Mesodermal cell (in vitro differentiated cells): ENCODE measurements at regions not wholly inside any gene's neighbourhood (a gene's known extent, or its start where the extent isn't known, plus 50 kb on each side); places are given as distances from the start of the nearest gene placed in this dataset.

Source experiments
- H3K27ac ChIP-seq: 2 replicates; pipeline ENCODE4 v1.7.0; 2013; ENCODE audit warnings: mild to moderate bottlenecking, low read depth, low read length, moderate library complexity; ENCODE audit not compliant: severe bottlenecking
- H3K36me3 ChIP-seq: 2 replicates; pipeline ENCODE4 v1.7.1; 2013; ENCODE audit warnings: mild to moderate bottlenecking, low read length, moderate library complexity; ENCODE audit not compliant: control insufficient read depth, insufficient read depth
- H3K4me1 ChIP-seq: one replicate; pipeline ENCODE4 v1.7.1; 2013; ENCODE audit warnings: mild to moderate bottlenecking, low read length; ENCODE audit not compliant: insufficient read depth, control insufficient read depth, poor library complexity, severe bottlenecking
- H3K4me3 ChIP-seq: 2 replicates; pipeline ENCODE4 v1.7.0; 2013; ENCODE audit warnings: low read length, control low read depth, mild to moderate bottlenecking; ENCODE audit not compliant: insufficient read depth, poor library complexity, severe bottlenecking; ENCODE audit errors: extremely low read depth
- H3K9me3 ChIP-seq: 2 replicates; pipeline ENCODE4 v1.7.1; 2013; ENCODE audit warnings: mild to moderate bottlenecking, low read length, moderate library complexity; ENCODE audit not compliant: control insufficient read depth
- WGBS, 2 experiments: methylation state at CpG; one replicate each; pipeline ENCODE4 v1.1.5; 2013; ENCODE audit warnings: missing lambda C conversion rate in 2 of 2; ENCODE audit not compliant: insufficient coverage in 2 of 2; 5-methylcytosine and 5-hydroxymethylcytosine counted together

DNA sequence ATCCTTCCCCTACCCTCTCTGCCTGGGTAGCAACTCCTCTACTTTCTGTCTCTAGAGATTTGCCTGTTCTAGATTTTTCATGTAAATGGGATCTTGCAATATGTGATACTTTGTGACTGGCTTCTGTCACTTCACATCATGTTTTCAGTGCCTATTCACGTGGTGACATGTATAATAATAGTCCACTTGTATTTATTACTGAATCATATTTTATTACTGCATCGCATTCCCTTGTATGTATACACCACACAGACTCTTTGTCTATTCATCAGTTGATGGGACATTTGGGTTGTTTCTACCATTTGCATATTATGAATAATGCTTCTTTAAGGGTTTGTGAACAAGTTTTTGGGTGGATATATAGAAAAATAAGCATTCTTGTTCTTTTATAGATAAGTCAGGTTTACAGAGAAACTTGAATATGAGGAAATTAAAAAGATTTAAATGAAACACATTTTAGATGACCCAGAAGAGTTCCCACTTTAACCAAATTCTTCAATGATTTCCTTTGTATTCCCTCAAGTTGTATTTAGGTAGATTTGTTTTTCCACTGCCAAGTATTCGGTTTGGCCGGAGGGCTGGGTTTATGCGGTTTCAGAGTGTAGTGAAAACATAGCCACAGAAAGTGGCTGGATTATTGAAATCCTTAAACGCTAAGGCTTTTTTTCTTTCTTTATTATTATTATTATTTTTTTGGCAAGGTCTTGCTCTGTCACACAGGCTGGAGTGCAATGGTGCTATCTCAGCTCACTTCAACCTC is 178.7 kb upstream of the TMTC1 start:
- Histone ChIP-seq H3K4me1 (no peaks in the 10 kb centered on the region), H3K36me3 (no peaks in the 10 kb centered on the region), H3K27ac (no peak overlapping the region), H3K4me3 (no peak overlapping the region), H3K9me3 (no peaks in the 10 kb centered on the region)
- no CpG with 5 or more reads among the region's 6 CpGs for WGBS, 2 experiments

DNA sequence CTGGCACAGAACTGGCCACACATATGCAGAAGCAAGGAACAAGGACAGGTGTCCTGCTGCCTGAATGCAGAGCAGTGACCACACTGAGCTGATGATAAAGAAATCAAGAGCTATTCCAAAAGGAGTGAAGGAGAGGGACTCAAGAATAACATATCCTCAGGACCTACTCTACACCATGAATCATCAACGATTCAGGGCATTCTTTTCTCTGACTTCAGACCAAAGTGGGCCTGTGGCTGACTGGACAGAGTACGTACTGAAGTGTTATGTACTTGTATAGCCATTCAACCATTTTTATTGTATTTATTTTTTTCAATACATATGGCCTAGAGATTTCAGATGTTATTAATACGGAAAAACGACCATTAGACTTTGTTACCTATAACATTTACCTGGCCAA is 177.5 kb upstream of the TMTC1 start:
- no peaks in the 10 kb centered on the region for H3K9me3 ChIP-seq
- H3K36me3 ChIP-seq, result no peaks in the 10 kb centered on the region
- H3K27ac ChIP-seq, result no peak overlapping the region
- no peaks in the 10 kb centered on the region for H3K4me1 ChIP-seq
- WGBS, 2 experiments, result 100% methylated on average over 2 of the region's 4 CpGs; no CpG with 5 or more reads in 1 of the 2 experiments
- H3K4me3 ChIP-seq, result no peak overlapping the region

DNA sequence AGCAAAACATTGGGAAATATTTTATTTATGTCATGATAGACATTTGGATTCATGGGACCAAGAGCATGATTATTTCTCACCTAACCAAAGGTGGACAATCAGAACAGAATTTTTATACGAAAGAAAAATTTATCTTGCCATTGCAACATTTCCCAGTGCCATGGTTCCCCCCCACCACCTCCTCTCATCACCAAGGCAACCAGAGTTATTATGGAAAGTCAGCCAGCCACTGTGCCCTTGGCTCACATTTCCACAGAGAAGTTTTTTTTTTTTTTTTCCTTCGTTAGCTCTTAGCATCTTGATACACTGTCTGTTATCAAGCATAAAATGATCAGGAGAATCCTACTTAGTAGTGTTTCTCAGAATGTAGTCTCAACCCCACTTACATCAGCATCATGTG is 176.4 kb upstream of the TMTC1 start:
- Histone ChIP-seq H3K4me1 (no peaks in the 10 kb centered on the region), H3K36me3 (no peaks in the 10 kb centered on the region), H3K9me3 (no peaks in the 10 kb centered on the region), H3K4me3 (no peak overlapping the region), H3K27ac (no peak overlapping the region)
- WGBS, 2 experiments, result 86 to 100% methylated on average over 1 of the region's 2 CpGs

DNA sequence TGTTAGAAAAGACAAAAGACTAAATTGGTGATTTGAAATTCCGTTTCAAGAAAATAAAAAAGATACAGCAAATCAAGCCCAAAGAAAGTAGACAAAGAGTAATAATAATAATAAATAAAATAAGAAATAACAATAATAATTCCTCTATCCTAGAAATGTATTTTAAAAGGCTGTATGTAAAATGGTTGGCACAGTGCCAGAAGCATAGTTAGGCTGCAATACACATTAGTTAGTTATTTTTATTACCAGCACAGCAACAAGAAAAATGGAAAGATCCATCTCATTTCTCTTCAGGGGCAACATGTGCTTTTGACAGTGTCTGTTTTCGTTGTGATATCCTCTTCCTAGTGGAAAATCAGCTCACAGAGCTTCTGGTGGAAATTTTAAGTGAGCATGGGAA is 174.1 kb upstream of the TMTC1 start:
- 100% methylated on average over 1 of the region's 2 CpGs; no CpG with 5 or more reads in 1 of the 2 experiments for WGBS, 2 experiments
- Histone ChIP-seq H3K4me1 (no peaks in the 10 kb centered on the region), H3K9me3 (no peaks in the 10 kb centered on the region), H3K4me3 (no peak overlapping the region), H3K36me3 (no peaks in the 10 kb centered on the region), H3K27ac (no peak overlapping the region)

DNA sequence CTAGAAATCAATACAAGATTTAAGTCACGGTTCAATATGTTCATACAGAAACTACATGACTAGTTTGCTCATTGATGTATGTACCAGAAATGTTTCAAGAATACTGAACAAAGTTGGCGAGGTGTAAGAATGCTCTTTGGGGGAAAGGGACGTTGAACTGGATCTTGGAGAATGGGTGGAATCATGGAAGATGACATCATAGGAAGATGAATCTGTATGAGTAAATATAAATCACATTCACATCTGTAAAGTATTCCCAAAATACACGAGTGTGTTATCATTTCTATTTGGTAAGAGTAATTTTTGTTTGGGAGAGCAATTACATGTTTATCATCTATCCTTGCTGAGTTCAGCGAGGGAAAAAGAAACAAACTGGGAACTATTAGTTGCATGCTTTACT is 162.2 kb upstream of the TMTC1 start:
- H3K36me3 ChIP-seq, result no peaks in the 10 kb centered on the region
- WGBS, 2 experiments, result 92% methylated on average over 2 of the region's 5 CpGs
- H3K4me3 ChIP-seq, result no peak overlapping the region
- H3K4me1 ChIP-seq, result no peaks in the 10 kb centered on the region
- H3K27ac ChIP-seq, result no peak overlapping the region
- H3K9me3 ChIP-seq, result no peaks in the 10 kb centered on the region

DNA sequence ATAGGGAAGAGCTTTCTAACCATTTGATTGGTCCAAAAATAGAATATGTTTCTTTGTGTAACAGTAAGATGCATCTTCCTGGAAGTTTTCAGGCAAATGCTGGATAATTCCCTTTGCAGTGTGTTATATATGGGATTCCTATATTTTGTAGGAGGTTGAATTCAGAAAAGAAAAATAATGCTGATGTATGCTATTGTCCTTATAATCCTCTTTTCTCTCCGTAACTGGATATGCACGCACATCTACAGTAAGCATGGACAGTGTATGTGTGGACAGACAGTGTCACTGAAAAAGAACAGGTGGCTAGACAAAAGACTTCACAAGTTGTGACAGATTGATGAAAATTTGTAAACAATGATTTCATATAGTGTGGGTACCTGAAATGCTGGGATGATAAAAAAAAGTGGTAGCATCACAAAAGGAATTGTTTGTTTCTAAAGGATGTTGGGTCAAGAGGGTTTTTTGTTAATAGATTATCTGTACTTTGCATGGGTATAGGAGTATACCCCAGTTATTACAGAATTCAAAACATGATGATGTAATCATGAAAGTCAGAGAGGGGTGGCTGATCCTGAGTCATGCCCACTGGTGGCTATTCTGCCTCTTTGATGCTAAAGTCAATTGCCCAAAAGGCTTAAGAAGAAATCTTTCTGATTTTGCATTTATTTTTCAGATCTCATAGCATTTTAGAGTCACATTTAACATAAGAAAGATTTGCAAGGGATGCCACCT is 160.7 kb upstream of the TMTC1 start:
- H3K36me3 ChIP-seq, result no peaks in the 10 kb centered on the region
- H3K4me1 ChIP-seq, result no peaks in the 10 kb centered on the region
- WGBS, 2 experiments, result 80 to 100% methylated on average over 1 of the region's 2 CpGs
- no peak overlapping the region for H3K4me3 ChIP-seq
- H3K27ac ChIP-seq, result no peak overlapping the region
- peaks cover 6% of the 10 kb centered on the region for H3K9me3 ChIP-seq

DNA sequence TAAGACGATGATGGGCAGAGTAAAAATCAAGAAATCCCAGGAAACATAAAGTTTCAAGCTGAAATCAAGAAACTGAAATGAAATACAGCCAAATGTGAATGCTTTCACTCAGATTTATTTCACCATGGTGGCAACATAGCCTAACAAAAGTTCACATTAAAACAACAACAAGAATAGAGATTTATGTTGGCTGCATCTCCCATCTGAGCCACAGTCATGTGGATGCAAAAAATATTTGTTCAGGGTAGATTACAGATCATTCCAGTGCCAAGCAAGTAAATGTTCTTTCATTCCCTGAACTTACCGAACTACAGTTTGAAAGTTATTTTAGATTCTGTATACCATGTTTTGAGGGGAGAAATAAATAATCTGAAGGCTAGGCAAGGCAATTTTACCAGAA is 159.9 kb upstream of the TMTC1 start:
- WGBS, 2 experiments, result 100% methylated on average over 2 of the region's 2 CpGs; no CpG with 5 or more reads in 1 of the 2 experiments
- no peak overlapping the region for H3K4me3 ChIP-seq
- peaks cover 6% of the 10 kb centered on the region for H3K9me3 ChIP-seq
- no peaks in the 10 kb centered on the region for H3K4me1 ChIP-seq
- no peak overlapping the region for H3K27ac ChIP-seq
- H3K36me3 ChIP-seq, result no peaks in the 10 kb centered on the region

DNA sequence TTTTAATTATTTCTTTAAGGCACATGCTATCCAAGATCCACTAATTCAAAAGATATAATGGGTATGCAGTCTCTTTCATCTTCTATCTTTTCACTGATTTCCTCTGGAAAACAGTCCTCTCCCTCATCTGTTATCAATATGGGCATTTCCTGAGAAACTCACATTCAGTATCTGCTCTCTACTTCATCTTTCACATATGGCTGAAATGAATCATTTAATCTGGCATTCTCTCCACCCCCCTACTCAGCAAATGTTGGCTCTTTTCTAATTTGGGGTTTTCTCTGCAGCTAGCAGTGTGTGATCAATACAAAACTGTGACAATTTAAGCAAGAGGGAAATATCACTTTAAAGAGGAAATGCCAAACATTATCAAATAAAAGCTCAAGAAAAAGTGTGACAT is 157.1 kb upstream of the TMTC1 start:
- Histone ChIP-seq H3K36me3 (no peaks in the 10 kb centered on the region), H3K27ac (no peak overlapping the region), H3K9me3 (peaks cover 6% of the 10 kb centered on the region), H3K4me1 (no peaks in the 10 kb centered on the region), H3K4me3 (no peak overlapping the region)

DNA sequence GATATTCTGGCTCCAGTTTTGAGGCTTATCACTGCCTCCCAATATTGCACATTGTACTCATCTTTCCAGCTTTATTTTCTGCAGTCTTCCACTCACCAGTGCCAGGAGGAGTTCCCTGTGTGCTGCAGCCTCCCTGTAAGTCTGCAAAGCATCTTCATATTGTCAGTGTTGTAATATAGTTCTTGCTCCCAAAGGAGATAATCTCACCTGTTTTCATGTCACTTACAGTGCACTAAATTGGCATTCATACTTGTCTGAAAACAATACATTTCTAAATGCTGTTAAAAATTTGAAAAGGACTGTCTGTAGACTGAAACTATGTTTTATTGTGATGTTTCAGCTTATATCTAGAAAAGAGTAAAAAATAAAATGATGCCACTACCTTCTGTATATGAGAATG is 146.8 kb upstream of the TMTC1 start:
- H3K27ac ChIP-seq, result no peak overlapping the region
- no peaks in the 10 kb centered on the region for H3K4me1 ChIP-seq
- H3K9me3 ChIP-seq, result no peaks in the 10 kb centered on the region
- H3K36me3 ChIP-seq, result no peaks in the 10 kb centered on the region
- no peak overlapping the region for H3K4me3 ChIP-seq

DNA sequence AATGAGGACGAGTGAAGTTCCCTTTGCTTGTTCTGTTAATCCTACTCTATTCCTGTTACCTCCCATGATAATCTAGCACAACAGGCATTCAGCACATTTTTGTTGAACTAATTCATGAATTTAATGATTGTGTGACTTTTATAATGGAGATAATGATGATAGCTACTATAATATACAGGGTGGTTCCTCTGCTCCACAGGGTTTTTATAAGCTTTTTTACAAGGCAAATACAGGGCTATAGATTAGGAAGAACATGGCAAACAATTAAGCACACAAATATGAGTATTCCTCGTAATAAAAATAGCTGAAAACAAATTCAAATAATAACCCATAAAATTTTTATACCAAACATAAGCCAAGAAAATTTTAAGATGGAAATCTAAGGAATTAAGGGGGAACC is 145.6 kb upstream of the TMTC1 start:
- Histone ChIP-seq H3K36me3 (no peaks in the 10 kb centered on the region), H3K4me3 (no peak overlapping the region), H3K9me3 (no peaks in the 10 kb centered on the region), H3K4me1 (no peaks in the 10 kb centered on the region), H3K27ac (no peak overlapping the region)
- no CpG with 5 or more reads among the region's 2 CpGs for WGBS, 2 experiments

DNA sequence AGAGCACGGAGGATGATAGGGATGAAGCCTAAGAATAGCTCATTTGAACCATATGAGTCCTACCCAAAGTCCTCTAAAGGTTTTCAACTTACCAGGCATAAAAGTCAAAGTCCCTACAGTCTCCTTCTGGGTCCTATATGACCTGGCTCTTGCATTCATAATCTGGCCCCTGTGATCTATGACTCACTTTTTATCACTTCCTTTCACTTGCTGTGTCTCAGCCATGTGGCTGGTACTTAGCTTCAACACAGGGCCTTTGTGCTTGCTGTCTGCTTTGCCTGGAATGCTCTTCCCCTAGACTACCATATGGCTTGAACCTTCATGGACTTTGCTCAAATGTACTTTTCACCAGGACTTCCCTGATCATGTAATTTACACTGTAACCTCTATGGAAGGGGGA is 137.6 kb upstream of the TMTC1 start:
- Histone ChIP-seq H3K36me3 (no peaks in the 10 kb centered on the region), H3K4me3 (no peak overlapping the region), H3K4me1 (peaks cover 4% of the 10 kb centered on the region), H3K27ac (peak overlapping the region; percentile 24), H3K9me3 (no peaks in the 10 kb centered on the region)
- WGBS, 2 experiments, result no CpG with 5 or more reads among the region's 1 CpG
